ENCODE measurements at regions not wholly inside any gene's neighbourhood (a gene's known extent, or its start where the extent isn't known, plus 50 kb on each side); places are given as distances from the start of the nearest gene placed in this dataset.

DNA sequence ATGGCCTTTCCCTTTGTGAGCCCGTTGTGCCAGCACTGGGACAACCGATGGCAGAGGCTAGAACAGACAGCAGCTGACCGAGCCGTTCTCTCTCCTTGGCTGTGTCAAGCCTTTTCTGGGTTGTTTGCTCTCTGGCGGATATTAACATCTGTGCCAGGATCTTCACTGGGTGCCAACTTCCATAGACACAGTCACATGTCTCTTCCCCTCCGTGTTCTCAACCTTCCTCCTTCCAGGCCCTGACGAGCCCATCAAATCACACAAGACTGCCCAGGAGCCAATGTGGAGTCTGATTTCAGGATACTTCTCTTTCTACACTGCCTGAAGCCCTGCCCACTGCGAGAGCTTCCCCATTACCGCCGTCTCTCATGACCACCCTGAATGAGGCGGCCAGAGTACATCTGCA lies 111.0 kb upstream of the RALGAPA2 start:
- no peak for DNase-seq

DNA sequence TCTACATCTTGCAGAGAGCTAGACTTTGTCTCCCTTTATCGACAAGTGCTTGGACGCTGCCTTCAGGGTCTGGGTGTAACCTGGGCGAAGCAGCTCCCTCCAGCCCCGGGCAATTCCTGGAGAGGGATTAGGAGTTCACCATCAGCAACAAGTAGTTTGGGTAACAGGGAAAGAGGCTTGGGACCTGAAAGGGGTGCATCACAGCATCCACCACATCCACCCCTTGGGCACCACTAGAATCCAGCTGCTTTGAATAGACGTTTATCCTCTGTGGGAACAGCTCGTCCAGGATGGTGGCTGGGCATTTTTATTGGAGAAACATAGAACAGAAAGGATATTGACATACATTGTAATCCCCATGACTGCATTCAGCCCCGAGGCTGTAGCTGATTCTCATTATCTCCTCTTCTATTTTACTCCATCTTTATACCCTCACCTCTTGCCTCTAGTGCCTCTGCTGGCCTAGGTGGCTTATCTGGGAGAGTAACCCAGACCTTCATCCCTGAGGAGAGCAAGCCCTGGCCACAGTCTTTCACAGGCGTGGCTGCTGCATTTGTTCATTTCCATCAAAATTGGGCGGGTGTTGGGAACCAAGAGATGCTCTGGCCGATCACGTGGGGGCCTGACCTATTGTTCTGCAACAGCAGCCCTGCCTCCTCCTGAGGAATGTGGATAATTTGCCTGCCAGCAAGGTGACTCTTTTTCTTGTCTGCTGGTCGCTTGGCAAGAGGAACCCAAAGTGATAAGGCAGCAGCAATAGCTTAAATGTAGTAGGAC lies 109.2 kb upstream of the RALGAPA2 start:
- no peak for DNase-seq

DNA sequence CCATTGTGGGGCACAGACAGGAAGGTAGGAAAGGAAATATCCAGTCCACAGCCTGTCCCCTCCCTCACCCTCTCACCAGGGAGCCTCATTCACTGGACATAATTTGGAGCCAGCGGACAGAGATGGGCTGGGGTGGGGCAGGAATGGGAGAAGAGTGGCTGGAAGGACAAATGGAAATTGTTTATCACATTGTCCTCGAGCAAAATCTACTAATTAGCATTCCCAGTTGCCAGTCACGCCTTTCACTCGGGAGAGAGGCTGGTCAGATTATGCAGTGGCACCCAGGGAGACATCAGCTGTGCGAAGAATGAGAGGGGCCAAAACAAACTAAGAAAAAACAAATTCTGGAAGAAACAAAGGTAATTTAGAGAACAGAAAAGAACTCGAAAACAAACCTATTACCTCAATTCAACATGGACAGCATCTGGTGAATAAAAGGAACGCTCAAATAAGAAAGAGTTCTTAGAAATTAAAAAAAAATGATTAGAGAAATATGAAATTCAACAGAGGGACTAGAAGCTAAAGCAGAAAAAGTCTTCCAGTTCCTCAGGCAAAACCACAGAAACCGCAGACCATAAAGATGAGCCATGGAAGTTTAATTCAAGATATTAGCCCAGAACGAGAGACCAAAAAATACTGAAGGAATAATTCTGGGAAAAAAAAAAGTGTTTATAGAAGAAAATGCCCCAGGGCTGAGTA lies 108.5 kb upstream of the RALGAPA2 start:
- DNase-seq, result no peak

DNA sequence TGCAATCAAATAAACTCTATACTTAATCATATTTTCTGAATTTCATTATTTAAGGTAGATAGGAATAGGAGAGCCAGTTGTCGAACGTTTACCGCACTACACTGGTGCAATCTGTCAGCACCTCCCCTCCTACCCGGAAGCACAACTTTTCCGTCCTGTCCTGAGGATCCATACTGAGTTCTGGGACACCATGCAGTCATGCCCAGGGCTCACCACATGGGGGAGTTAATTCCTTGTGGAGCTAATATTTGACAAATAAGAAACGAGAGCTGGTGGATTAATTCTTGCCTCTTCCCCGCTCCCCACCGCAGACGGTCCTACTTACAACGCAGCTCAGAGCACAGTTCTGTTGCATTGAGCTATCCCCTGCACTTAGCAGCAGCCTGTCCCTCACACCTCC lies 107.7 kb upstream of the RALGAPA2 start:
- DNase-seq, result no peak

DNA sequence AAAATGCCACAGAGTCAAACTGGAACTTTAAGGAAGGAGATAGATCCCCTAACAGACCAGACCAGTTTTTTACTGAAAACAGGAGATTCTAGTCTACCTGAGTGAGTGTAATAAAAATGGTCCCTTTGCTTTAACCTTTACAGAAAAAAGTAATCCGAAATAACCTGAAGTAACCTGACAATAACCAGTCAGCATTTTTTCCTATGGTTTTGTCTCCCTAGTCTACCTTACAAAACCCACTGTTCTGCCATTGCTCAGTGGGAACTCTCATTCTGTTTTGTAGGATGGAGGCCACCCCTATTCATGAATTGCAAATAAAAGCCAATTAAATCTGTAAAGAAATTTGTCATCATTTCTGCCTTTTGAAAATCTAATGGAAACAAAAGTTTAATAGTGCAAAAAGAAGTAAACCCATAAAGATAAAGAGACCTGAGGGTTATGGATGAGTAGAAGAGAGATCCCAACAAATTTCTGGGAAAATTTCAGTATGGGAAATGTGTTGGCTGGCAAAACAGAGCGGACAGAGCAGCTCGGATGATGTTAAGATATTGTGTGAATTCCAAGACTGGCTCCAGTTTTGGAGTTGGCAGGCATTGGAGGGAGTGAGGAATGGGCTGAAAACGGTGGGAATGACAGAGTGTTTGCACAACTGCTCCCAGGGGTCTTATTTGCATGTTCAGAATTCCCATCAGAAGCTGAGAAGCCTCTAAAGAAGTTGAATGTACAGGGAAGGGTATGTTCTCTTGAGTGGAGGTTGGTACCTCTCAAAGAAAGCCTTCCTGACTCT lies 104.7 kb upstream of the RALGAPA2 start:
- DNase-seq, result no peak

DNA sequence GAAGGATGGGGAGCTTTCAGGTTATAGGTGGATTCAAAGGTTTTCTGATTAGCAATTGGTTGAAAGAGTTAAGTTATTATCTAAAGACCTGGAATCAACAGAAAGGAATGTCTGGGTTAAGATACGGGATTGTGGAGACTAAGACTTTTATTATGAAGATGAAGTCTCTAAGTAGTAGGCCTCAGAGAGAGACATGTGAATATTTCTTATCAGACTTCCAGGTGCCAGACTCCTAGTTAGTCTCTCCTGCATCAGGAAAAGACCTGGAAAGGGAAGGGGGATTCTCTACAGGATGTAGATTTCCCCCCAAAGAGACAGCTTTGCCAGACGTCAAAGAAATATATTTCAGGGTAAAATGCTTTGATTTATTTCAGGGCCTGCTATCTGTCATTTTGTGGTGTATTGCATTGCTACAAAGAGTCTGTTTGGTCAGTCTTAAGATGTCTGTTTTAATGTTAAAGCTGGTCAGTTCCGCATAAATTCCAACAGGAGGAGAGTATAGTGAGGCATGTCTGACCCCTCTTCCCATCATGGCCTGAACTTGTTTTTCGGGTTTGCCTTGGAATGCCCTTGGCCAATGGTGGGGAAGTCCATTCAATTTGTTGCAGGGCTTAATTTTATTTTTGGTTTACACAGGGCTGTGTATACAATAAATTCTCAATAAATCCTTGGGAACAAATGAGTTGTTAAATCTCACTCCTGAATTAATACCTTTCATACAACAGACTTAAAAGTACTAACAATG lies 103.4 kb upstream of the RALGAPA2 start:
- no peak for DNase-seq

DNA sequence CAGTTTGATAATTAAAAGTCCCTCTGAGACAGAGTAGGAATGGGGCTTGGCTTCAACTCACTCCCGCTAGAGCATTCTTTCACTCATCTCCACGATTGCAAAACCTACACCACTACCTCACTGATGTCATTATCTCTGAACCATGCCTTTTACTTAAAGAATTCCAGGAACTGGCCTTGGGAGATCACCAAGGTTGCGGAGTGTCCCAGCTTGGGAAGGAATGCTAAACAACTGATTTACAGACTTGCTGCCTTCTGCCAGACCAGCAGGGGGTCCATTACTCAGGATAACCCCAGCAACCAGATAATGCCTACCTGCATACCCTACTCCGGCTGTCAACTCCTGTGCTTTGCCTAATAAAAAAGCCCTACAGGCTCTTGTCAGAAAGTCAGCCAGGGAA lies 102.2 kb upstream of the RALGAPA2 start:
- no peak for DNase-seq

DNA sequence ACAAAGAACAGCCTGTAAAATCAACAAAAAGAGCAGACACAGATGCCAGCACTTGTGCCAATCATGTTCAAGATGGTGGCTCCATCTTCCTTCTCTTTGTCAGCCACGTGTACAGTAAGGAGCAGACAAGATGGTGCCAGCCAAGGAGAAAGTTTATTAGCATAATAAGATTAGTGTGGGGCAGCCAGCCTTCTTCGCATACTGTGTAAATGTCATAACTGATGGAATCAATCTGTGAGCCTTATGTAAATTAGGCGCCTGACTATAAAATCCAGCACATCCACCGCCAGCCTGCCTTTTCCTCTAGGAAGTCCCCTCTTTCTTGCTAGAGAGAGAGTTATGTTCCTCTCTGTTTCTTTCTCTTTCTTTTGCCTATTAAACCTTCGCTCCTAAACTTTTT lies 99.7 kb upstream of the RALGAPA2 start:
- no peak for DNase-seq

DNA sequence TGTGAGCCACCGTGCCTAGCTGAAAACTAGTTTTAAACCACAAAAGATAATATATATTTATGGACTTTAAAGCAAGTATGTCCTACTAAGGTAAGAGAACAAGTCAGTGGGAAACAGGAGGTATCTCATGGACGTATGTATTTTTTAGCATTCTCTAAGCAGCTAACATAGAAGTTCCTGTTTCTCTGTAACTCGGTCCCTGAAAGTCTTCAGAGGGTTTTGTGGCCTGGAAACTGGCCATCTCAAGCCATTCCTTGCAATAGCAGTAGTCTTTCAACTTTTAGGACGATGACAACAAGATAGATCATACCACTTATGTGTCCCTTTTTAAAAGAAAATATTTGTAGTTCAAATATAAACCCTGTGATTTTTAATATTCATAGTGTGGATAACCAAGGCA lies 95.6 kb upstream of the RALGAPA2 start:
- DNase-seq, result no peak

DNA sequence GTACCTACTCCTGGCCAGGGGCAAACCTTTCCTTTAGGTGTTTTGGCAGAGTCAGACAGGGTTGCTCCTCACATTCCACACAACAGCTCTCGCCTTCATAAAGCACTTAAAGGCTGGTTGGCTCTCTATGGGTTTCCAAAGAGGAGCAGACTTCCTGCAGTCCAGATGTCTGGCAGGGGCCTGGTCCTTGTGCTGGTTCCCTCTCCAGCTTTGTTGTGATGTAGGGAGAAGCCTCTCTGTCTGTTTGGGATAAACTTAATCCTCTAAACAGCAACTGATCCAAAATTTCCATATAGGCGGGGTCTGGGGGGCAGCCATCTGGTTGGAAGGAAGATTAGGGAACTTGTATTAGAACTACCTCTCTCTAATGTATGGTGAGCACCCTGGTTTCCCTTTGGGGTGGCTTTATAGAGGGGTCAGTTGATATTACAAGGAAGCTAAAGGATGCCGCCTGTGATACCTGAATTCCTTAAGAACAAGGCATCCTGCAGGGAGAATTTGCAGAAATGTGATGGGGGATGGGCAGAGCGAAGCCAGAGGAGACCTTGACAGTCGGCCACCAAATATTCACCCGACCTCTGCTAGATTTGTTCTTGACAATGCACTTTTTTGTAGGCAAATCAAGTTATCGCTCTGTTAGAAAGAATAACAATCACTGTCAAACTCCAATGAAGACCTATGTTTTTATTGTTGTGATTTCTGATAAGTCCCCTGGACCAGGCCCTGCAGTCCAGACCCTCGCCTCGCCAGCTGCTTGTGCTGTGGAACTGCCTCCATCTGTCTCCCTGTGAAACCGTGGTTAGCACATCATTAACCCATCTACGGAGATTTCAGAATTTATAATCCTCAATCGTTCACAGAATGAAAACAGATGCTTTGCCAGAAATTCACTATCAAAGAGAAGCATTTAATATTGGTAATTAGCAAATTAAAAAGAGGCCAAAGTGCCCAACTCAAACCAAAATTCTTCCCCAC lies 94.0 kb upstream of the RALGAPA2 start:
- DNase-seq, result no peak

DNA sequence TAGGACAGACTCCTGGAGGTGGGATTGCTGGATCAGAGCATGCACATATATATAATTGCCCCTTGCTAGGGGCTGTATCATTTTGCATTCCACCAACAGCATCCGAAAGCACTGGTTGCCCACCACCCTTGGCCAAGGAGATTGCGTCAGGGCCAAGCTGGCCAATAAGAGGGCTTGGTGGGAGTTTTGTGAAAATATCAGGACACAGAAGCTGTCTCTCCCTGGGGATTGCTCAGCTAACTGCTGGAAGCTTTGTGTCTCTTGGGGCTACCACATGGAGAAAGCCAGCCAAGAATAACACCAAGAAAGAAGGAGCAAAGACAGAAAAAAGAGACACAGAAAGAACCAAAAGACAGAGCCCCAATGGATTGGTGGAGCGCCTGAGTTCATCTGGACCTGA lies 90.6 kb upstream of the RALGAPA2 start:
- DNase-seq, result no peak

DNA sequence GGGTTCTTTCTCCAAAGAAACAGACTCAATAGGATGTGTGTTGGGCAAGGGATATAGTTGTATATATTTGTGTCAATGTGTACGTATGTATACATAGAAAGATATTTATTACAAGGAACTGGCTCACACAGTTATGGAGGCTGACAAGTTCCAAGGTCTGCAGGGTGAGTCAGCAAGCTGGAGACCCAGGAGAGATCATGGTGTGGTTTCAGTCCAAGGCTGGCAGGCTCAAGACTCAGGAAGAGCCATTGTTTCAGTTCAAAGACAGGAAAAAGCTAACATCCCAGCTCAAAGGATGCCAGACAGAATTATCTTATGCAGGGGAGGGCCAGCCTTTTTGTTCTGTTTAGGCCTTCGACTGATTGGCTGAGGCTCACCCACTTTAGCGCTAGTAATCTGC lies 89.9 kb upstream of the RALGAPA2 start:
- DNase-seq, result no peak

DNA sequence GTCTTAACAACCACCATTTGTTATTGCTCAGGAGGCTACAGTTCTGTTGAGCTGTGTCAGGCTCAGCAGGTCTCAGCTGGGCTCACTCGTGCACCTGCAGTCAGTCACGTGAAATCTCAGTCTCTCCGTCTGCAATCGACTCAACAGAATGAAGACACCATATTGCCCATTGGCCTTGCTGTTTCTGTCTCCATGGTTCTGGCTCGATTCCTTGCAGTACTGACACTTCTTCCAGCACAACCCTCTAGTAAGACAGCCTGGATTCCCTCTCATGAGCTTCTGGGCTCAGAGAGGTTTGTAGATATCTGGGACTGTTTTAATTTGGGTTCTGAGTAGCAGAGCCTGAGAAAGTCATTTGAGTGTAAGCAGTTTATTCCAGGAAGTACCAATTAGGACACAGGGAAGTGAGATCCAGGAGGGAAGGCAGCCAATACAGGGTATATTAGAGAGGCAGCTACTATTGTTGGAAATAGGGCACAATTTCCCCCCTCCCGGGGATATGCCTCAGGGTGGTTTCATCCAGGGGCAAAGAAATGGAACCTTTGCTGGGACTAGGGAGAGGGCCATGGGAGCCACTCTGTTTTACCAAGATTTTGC lies 87.4 kb upstream of the RALGAPA2 start:
- DNase-seq, result no peak

DNA sequence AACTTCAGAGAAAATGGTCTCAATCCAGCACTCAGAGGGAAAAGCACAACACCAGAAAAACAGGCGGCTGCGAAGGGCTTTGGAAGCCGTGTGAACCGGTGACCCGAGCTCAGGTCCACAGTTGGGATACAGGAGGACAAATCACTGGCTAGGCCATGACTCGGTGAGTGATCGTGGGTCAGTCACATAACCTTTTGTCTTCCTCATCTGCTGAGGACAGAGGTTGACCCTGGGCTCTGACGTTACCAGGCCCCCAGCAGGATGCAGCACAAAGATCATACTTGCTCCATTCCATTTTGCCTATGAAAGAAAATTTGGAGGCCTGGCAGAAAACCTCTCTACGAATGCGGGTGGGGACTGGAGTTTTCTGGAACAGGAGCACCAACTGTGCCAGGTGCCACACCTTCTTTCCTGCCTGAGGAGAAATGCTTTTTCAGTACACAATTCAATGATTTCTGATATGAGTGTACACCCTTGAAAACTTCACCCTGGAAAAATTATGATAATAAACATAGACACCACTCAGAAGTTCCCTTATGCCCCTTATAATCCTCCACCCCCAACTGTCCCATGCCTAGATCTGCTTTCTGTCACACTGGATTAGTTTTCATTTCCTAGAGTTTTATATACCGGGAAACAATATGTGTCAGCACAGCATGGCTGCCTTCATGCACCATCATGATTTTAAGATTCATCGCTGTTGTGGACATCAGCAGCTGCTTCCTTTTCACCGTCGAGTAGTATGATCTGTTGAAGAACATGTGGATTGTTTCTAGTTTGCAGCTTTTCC lies 85.3 kb upstream of the RALGAPA2 start:
- DNase-seq, result no peak

DNA sequence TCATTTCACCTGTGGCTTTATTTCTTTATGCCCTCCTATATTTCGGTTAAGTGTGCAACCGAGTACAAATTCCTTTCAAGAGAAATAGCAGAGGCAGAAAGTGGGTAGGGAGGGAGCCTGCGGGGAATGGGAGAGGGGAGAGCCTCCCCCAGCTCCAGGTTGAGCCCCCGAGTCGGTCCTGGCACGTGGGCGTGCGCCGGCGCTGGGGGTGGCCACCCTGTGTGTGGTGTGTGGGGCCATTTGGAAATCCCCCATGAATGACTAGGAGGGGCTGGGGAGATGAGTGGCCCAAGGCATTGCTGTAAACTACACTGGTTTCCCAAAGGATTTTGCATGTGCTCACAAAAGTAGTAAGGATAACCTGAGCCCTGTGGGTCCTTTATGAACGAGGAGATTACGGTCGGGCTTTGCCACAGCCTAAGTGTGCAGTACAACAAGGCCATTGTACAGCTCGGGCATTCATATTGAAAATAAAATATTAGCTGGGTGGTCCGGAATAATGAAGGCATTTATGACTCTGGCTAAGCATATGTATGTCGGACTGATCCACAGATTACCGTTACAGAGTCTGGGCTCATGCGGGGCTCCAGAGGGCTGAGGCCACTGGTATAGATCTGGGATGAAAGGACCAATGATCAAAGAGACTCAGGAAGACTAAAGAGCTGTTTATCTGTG lies 84.5 kb upstream of the RALGAPA2 start:
- no peak for DNase-seq

DNA sequence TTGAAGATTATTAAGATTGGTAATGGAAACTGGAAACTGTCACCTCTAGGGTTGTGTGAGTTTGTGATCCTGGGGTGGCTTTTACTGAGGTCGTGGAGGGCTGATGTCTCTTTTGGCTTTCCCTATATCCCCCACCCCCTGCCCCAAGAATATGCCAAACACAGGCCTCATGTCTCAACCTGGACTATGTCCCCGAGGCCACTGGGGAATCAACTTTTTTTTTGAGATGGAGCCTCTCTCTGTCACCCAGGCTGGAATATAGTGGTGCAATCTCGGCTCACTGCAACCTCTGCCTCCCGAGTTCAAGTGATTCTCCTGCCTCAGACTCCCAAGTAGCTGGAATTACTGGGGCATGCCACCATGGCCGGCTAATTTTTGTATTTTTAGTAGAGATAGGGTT lies 83.3 kb upstream of the RALGAPA2 start:
- DNase-seq, result no peak

DNA sequence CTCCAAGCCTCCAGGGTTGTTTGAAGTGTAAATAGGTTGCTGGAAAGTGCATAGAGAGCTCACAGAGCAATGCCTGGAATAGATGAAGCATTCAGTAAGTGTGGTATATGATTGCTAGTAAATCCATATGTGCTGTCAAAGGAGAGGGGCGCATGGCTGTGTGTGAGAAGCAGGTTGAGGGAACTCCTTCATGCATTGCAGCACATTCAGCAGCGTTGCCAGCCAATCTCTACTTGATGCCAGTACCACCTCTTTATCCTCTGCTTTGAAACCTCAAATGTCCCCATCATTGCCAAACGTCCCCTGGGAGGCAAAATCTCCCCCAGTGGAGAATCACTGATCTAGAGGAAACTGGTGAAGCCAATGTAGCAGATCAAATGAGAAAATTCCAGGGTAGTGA lies 82.7 kb upstream of the RALGAPA2 start:
- DNase-seq, result no peak

DNA sequence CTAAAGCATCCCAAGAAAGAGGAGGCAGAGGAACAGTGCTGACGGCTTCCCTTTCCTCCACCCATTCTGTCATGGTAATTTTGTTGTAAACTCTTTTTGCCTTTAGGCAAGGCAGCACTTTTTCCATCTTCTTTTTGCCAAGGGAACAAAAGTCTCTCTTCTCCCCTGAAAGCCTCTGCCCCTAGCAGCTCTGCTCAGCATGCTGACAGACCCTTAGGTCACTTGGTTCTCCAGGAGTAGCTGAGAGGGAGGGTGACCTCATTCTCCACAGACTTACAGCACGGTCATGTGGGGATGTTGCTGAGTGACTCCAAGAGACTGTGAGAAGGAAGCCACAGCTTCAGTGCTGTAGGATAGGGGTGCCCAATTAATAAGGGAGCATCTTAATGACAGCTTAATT lies 81.1 kb upstream of the RALGAPA2 start:
- DNase-seq, result no peak

DNA sequence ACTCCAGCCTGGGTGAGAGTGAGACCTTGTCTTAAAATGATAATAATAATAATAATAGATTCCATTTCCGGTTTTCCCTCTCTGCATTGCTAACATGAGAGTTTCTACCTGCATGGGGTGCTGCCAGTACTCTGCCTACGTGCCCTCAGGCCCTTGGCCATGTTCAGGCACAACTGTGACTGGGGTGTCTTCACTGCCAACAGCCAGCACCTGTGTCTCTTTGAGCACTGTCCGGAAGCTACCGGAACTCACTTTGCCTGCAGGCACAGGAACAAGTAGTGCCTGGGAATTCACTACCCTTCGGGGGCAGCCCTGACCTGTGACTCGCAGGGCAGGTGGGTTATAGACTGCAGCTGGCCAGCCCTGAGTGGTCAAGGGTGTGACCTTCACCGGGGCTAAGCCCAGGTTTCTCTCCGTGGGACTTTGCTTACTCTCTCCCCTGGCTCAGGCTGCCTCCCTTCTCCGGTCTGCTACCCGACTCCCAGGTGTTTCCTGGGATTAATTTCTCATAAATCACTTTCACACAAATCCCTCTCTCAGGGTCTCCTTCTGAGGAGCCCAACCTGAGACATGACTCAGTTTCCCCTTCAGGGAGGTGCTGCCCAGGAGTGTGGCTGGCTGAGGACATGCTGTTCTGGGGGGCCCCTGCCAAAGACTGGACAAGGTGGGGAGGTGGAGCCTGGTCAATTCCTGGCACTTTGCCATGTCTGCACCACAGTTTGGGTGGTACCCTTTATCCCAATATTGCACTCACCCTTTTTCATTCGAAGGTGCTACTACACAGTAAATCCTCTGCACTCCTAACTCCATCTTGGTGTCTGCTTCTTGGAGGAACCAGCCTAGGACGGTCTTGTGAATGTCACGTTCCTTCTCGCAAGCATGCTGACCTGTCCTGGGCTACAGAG lies 79.5 kb upstream of the RALGAPA2 start:
- DNase-seq, result no peak
